ENCODE measurements at regions not wholly inside any gene's neighbourhood (a gene's known extent, or its start where the extent isn't known, plus 50 kb on each side); places are given as distances from the start of the nearest gene placed in this dataset.

DNA sequence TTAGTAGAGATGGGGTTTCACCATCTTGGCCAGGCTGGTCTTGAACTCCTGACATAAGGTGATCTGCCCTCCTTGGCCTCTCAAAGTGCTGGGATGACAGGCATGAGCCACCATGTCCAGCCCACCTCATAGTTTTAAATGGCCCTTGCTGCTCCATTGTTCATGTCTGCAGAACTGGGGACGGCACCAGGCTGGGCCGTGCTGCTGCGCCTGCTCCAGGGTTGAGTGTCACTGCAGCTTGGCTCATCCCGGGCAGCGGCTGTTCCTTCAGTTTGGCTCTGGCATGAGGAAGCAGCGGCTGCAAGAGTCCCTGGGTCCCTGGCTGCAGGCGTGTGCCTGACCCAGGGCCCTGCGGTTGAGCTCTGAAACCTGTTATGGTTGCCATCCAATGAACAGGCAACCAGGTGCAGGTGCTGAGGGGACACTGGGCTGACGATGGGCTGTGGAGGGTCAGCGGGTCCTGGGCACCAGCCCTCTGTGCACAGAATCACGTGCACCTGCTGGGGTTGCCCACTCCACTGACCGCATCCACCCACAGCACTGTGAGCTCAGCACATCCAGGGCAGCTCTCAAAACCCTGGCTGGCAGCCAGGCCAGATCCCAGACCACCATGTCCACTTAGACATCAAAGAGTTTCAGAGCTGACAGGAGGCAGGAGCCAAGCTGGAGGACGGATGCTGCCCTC is 70.2 kb upstream of the PPP2R2D start:
- TF ChIP-seq, protein P1, sequence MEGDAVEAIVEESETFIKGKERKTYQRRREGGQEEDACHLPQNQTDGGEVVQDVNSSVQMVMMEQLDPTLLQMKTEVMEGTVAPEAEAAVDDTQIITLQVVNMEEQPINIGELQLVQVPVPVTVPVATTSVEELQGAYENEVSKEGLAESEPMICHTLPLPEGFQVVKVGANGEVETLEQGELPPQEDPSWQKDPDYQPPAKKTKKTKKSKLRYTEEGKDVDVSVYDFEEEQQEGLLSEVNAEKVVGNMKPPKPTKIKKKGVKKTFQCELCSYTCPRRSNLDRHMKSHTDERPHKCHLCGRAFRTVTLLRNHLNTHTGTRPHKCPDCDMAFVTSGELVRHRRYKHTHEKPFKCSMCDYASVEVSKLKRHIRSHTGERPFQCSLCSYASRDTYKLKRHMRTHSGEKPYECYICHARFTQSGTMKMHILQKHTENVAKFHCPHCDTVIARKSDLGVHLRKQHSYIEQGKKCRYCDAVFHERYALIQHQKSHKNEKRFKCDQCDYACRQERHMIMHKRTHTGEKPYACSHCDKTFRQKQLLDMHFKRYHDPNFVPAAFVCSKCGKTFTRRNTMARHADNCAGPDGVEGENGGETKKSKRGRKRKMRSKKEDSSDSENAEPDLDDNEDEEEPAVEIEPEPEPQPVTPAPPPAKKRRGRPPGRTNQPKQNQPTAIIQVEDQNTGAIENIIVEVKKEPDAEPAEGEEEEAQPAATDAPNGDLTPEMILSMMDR (IDR thresholded peaks at IDR 0.05): no peak
- no peak for TF ChIP-seq POLR2A (IDR thresholded peaks at IDR 0.05)
